Neutrophil (primary cell): ENCODE measurements at regions not wholly inside any gene's neighbourhood (a gene's known extent, or its start where the extent isn't known, plus 50 kb on each side); places are given as distances from the start of the nearest gene placed in this dataset.
"Not testable (repeated sequence)": the region's sequence is repeated elsewhere in the genome, so short reads cannot be mapped to it uniquely, and the experiment has no call there.

Experiments used
- H3K27ac ChIP-seq: fragments of 200-600 bp; sonication (generic); 2 replicates; pipeline ENCODE4 v1.5.1; 2016; ENCODE audit warnings: mild to moderate bottlenecking, moderate library complexity
- H3K27me3 ChIP-seq: fragments of 200-600 bp; sonication (generic); 2 replicates; pipeline ENCODE4 v1.6.0; 2016; ENCODE audit warnings: mild to moderate bottlenecking
- H3K36me3 ChIP-seq: fragments of 200-600 bp; sonication (generic); 2 replicates; pipeline ENCODE4 v1.5.1; 2017
- H3K4me1 ChIP-seq, 2 experiments: fragments of 200-600 bp in 1 of 2; sonication (generic) in 1 of 2; 1 replicate in 1 of 2; 2 replicates in 1 of 2; pipeline versions ENCODE4 v1.5.1 to v1.6.1; 2013 to 2016; ENCODE audit warnings: low read depth in 1 of 2, low read length in 1 of 2, mild to moderate bottlenecking in 1 of 2, moderate library complexity in 1 of 2; ENCODE audit not compliant: control insufficient read depth in 1 of 2, insufficient read depth in 1 of 2
- H3K4me3 ChIP-seq, 2 experiments: fragments of 200-600 bp in 1 of 2; sonication (generic) in 1 of 2; 1 replicate in 1 of 2; 2 replicates in 1 of 2; pipeline ENCODE4 v1.5.1; 2013 to 2016; ENCODE audit warnings: low read depth in 1 of 2, low read length in 1 of 2, mild to moderate bottlenecking in 1 of 2, moderate library complexity in 1 of 2
- H3K9me3 ChIP-seq: fragments of 200-600 bp; sonication (generic); 2 replicates; pipeline ENCODE4 v1.5.1; 2016
- CTCF ChIP-seq: fragments of 200-600 bp; sonication (generic); IDR thresholded peaks from 2 replicates; pipeline ENCODE4 v1.5.1; 2016; ENCODE audit warnings: antibody characterized with exemption

GRCh38 chr4:106583108-106583507 is 214.5 kb upstream of the GIMD1 start:
- Histone ChIP-seq H3K4me1 (no peaks in the 10 kb centered on the region), H3K27me3 (no peaks in the 10 kb centered on the region), H3K27ac (no peak overlapping the region), H3K9me3 (no peaks in the 10 kb centered on the region), H3K4me3 (no peak overlapping the region), H3K36me3 (no peaks in the 10 kb centered on the region)
- TF ChIP-seq CTCF: no peak

GRCh38 chr4:106582103-106582502 is 213.5 kb upstream of the GIMD1 start:
- H3K27ac ChIP-seq: no peak overlapping the region

GRCh38 chr4:106579236-106579635 is 210.7 kb upstream of the GIMD1 start:
- Histone ChIP-seq H3K27ac (no peak overlapping the region), H3K4me3 (no peak overlapping the region), H3K36me3 (no peaks in the 10 kb centered on the region), H3K27me3 (no peaks in the 10 kb centered on the region), H3K9me3 (peaks cover 4% of the 10 kb centered on the region), H3K4me1 (no peaks in the 10 kb centered on the region)
- TF ChIP-seq CTCF: no peak

More at GRCh38 chr4:106582103-106582502, 213.5 kb upstream of the GIMD1 start:
- Histone ChIP-seq H3K4me3 (no peak overlapping the region), H3K27me3 (no peaks in the 10 kb centered on the region), H3K9me3 (peaks cover 4% of the 10 kb centered on the region), H3K36me3 (no peaks in the 10 kb centered on the region), H3K4me1 (no peaks in the 10 kb centered on the region)
- TF ChIP-seq CTCF: no peak

- Histone ChIP-seq H3K36me3 (no peaks in the 10 kb centered on the region), H3K9me3 (no peaks in the 10 kb centered on the region), H3K27ac (no peak overlapping the region), H3K4me3 (no peak overlapping the region), H3K4me1 (no peaks in the 10 kb centered on the region), H3K27me3 (no peaks in the 10 kb centered on the region)
- no peak for TF ChIP-seq CTCF
These were observed 200.8 kb upstream of the GIMD1 start for GRCh38 chr4:106569146-106570031.

- no peaks in the 10 kb centered on the region for H3K4me1 ChIP-seq
- no peak for TF ChIP-seq CTCF
- no peak overlapping the region for H3K4me3 ChIP-seq
- H3K27ac ChIP-seq: no peak overlapping the region
- no peaks in the 10 kb centered on the region for H3K27me3 ChIP-seq
- no peaks in the 10 kb centered on the region for H3K9me3 ChIP-seq
- no peaks in the 10 kb centered on the region for H3K36me3 ChIP-seq
These were observed 197.1 kb upstream of the GIMD1 start for GRCh38 chr4:106565727-106566126.

GRCh38 chr4:106563637-106564036 is 195.1 kb upstream of the GIMD1 start:
- not testable (repeated sequence) for H3K36me3 ChIP-seq, H3K4me3 ChIP-seq, H3K27ac ChIP-seq, H3K27me3 ChIP-seq, H3K9me3 ChIP-seq, H3K4me1 ChIP-seq
